Esophagus squamous epithelium (tissue), 4 donors: ENCODE measurements at regions not wholly inside any gene's neighbourhood (a gene's known extent, or its start where the extent isn't known, plus 50 kb on each side); places are given as distances from the start of the nearest gene placed in this dataset.

Experiments
- POLR2A ChIP-seq, 4 donors: fragments of 450-650 bp; IDR thresholded peaks; one replicate each; pipeline ENCODE4 v1.6.1; 2017; ENCODE audit warnings: antibody characterized with exemption in 4 of 4, mild to moderate bottlenecking in 4 of 4, moderate library complexity in 3 of 4
- TF ChIP-seq, protein P1 (sequence below), 6 experiments: fragments of 450-650 bp in 4 of 6; fragments of 200-600 bp in 2 of 6; sonication (generic) in 2 of 6; IDR thresholded peaks; one replicate each; pipeline ENCODE4 v1.5.1; 2016 to 2019; ENCODE audit warnings: antibody characterized with exemption in 6 of 6, mild to moderate bottlenecking in 4 of 6, moderate library complexity in 4 of 6

GRCh38 chr4:177968817-177969442 lies 526.7 kb upstream of the AGA start:
- TF ChIP-seq POLR2A (IDR thresholded peaks at IDR 0.05) = no peak
- TF ChIP-seq, protein P1, sequence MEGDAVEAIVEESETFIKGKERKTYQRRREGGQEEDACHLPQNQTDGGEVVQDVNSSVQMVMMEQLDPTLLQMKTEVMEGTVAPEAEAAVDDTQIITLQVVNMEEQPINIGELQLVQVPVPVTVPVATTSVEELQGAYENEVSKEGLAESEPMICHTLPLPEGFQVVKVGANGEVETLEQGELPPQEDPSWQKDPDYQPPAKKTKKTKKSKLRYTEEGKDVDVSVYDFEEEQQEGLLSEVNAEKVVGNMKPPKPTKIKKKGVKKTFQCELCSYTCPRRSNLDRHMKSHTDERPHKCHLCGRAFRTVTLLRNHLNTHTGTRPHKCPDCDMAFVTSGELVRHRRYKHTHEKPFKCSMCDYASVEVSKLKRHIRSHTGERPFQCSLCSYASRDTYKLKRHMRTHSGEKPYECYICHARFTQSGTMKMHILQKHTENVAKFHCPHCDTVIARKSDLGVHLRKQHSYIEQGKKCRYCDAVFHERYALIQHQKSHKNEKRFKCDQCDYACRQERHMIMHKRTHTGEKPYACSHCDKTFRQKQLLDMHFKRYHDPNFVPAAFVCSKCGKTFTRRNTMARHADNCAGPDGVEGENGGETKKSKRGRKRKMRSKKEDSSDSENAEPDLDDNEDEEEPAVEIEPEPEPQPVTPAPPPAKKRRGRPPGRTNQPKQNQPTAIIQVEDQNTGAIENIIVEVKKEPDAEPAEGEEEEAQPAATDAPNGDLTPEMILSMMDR (IDR thresholded peaks at IDR 0.05) = no peak
